ENCODE measurements at regions not wholly inside any gene's neighbourhood (a gene's known extent, or its start where the extent isn't known, plus 50 kb on each side); places are given as distances from the start of the nearest gene placed in this dataset.
"Not testable (repeated sequence)": the region's sequence is repeated elsewhere in the genome, so short reads cannot be mapped to it uniquely, and the experiment has no call there.

DNA sequence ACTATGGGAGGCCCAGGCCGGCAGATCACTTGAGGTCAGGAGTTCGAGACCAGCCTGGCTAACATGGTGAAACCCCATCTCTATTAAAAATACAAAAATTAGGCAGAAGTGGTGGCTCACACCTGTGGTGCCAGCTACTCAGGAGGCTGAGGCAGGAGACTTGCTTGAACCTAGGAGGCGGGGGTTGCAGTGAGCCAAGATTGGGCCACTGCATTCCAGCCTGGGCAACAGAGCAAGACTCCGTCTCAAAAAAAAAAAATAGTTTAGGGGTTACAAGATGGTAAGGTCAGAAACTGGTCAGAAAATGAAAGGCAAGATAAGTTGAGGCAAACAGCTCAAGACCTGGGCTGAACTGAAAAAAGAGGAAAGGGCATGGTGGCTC, 55.9 kb upstream of the XIAP start:
- DNase-seq (ENCODE audit: low read depth in 1 of 2, low spot score in 2 of 2); H3K79me1 ChIP-seq (ENCODE audit: low read depth, low read length); H3K4me2 ChIP-seq (ENCODE audit: insufficient read depth in 1 of 2, low read depth in 2 of 2, low read length in 2 of 2); CTCF ChIA-PET (ENCODE audit: partially characterized antibody); H3K18ac ChIP-seq (ENCODE audit: extremely low read depth, low read length); H4K20me1 ChIP-seq (replicated peaks in 1 of 2; ENCODE audit: control insufficient read depth in 1 of 2, insufficient read depth in 2 of 2, low read length in 2 of 2); H3K23me2 ChIP-seq (ENCODE audit: low read depth, low read length); H2AFZ ChIP-seq (ENCODE audit: low read length); H3K14ac ChIP-seq (ENCODE audit: insufficient read length); H3K56ac ChIP-seq (replicated peaks; ENCODE audit: insufficient read length, low read depth, low read length); H4K5ac ChIP-seq (ENCODE audit: insufficient read length, low read depth, low read length); H2BK12ac ChIP-seq (ENCODE audit: low read depth, low read length); H3K36me3 ChIP-seq (ENCODE audit: control insufficient read depth in 2 of 4, insufficient read depth in 4 of 4, low read length in 3 of 4); H2BK120ac ChIP-seq (replicated peaks; ENCODE audit: low read depth, low read length); POLR2A ChIA-PET (ENCODE audit: partially characterized antibody); H2BK20ac ChIP-seq (ENCODE audit: low read length); H3K9ac ChIP-seq (replicated peaks in 1 of 4; ENCODE audit: extremely low read depth in 1 of 4, low read depth in 3 of 4, low read length in 3 of 4); H2BK5ac ChIP-seq (ENCODE audit: low read depth, low read length); H3K4me3 ChIP-seq (ENCODE audit: extremely low read depth in 1 of 4, insufficient read depth in 2 of 4, low read depth in 3 of 4, low read length in 4 of 4); H3K27me3 ChIP-seq (replicated peaks in 1 of 4; ENCODE audit: control insufficient read depth in 3 of 4, extremely low read depth in 1 of 4, insufficient read depth in 3 of 4, low read length in 3 of 4); H3K23ac ChIP-seq (ENCODE audit: insufficient read length); H3K27ac ChIP-seq (ENCODE audit: low read depth, low read length); H4K8ac ChIP-seq (ENCODE audit: extremely low read depth, insufficient read depth, low read length); H2AK5ac ChIP-seq (ENCODE audit: low read depth, low read length); H3K4me1 ChIP-seq (replicated peaks in 1 of 4; ENCODE audit: control insufficient read depth in 3 of 4, insufficient read depth in 4 of 4, low read length in 3 of 4); H3K79me2 ChIP-seq (ENCODE audit: control insufficient read depth in 1 of 2, insufficient read depth in 2 of 2, low read length in 2 of 2); H3K4ac ChIP-seq (replicated peaks; ENCODE audit: insufficient read length, low read depth, low read length); FAIRE-seq; H4K91ac ChIP-seq (replicated peaks; ENCODE audit: insufficient read length, low read length); H2BK15ac ChIP-seq (ENCODE audit: low read length); H3K9me3 ChIP-seq (ENCODE audit: insufficient read depth in 2 of 2, low read depth in 1 of 2, low read length in 1 of 2): not testable (repeated sequence)
- 94% methylated on average over 3 of the region's 4 CpGs; no CpG with 5 or more reads in 1 of the 2 experiments for WGBS, 2 experiments (ENCODE audit: extremely low coverage in 1 of 2, insufficient coverage in 1 of 2, insufficient read length in 1 of 2, insufficient replicate concordance in 2 of 2, low coverage in 1 of 2, low lambda C conversion rate in 2 of 2, missing lambda C conversion rate in 1 of 2)
